Activated CD8-positive, alpha-beta memory T cell treated with anti-CD3 and anti-CD28 coated beads, Interleukin-2, amount 50 U/mL, for 48 hours (primary cell): ENCODE measurements at regions not wholly inside any gene's neighbourhood (a gene's known extent, or its start where the extent isn't known, plus 50 kb on each side); places are given as distances from the start of the nearest gene placed in this dataset.
"Not testable (repeated sequence)": the region's sequence is repeated elsewhere in the genome, so short reads cannot be mapped to it uniquely, and the experiment has no call there.

Experiments used
- DNase-seq: peaks from one replicate; pipeline ENCODE4 v3.0.0-alpha.2; 2020

DNA sequence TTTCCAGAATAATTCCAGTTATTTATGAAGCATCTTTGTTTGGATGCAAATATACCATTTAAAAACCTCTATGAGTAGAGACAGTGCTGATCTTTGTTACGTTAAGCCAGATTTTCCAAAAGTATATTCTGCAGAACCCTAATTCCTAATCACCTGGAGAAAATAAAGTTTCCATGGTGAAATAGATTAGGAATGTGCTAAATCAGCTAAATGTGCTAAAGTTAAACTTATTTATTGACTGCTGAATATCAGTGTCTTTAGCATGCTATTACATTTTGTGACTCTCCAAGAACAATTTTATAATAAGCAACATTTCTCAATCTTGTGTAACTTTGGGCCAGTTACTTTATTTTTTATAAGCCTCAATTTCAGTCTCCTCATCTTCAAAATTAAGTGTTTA, 196.3 kb upstream of the NFIA start:
- no peak for DNase-seq

- DNase-seq = no peak
Observed at GRCh38 chr1:60880202-60880601, 202.2 kb upstream of the NFIA start.

DNA sequence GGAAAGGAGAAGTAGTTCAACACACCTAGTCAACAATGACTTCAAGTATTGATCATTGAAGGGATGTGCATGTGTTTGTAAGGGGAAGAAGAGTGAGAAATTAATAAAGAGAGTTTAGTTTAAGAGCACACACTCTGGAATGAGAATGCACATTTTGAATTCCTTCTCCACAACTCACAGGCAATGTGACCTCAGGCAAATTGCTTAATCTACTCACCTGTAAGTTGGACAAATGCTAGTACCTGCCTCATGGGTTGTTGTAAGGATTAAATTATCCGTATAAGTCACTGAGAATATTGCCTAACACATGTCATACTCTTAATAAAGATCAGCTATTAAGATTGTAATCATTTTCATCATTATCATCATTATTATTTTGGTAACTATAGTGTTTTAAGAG, 204.0 kb upstream of the NFIA start:
- no peak for DNase-seq

- DNase-seq = no peak
Observed at GRCh38 chr1:60877376-60877775, 205.0 kb upstream of the NFIA start.

- no peak for DNase-seq
Observed at GRCh38 chr1:60876952-60877351, 205.4 kb upstream of the NFIA start.

DNA sequence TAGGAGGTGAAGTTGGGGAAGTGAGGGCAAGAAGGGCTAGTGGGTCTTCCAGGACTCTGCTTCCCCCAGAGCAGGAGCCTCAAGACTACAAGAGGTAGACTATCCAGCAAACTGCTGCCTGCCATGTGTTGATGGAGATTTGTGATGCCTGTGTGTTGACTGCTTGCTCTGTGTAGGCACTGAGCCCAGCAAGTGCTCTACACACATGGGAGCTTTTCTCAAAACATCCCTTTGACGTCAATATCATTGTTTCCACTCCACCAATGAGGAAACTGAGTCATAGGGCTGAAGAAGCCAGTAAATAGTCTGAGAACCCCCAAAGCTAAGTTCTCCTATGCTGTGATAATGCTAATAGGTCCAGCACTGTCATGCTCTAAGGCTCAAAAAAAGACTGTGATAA, 207.2 kb upstream of the NFIA start:
- DNase-seq = no peak

- DNase-seq = no peak
Observed at GRCh38 chr1:60874718-60875117, 207.6 kb upstream of the NFIA start.

DNA sequence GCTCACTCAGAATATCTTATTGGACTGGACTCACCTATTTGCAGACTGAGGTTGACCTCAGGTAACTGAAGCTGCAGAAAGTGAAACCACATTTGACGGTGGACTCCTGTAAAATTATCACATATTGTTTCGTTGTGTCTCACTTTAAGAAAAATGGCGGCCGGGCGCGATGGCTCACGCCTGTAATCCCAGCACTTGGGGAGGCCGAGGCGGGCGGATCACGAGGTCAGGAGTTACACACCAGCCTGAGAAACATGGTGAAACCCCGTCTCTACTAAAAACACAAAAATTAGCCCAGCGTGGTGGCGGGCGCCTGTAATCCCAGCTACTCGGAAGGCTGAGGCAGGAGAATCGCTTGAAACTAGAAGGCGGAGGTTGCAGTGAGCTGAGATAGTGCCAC, 209.0 kb upstream of the NFIA start:
- not testable (repeated sequence) for DNase-seq

DNA sequence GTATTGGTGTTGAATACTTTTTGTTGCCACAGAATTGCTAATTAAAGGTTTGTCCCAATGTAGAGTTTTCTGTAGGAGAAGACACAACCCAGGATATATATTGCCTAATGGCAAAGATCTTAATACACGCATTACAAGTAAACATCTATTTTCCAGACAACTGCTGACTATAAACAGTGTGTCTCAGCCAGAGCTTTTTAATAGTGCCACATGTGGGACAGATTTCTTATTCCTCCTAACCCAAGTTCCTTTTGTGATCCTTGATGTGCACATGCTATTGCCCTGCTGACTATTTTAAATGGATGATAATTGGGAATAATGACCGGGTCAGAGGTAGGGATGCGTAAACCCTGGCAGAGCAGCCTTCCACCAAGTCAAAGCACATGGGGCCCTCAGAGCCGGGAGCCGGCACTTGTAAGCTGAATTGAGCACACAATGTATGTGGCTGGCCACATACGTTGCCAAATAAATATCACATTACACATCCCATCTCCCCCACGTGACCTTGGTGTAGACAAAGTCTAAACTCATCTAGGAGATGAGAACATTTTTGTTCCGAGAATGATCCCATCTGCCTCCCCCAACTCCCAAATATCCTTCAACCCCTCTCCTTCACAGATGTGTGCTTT, 209.8 kb upstream of the NFIA start:
- DNase-seq = no peak

GRCh38 chr1:60870269-60870865, 212.0 kb upstream of the NFIA start:
- no peak for DNase-seq

DNA sequence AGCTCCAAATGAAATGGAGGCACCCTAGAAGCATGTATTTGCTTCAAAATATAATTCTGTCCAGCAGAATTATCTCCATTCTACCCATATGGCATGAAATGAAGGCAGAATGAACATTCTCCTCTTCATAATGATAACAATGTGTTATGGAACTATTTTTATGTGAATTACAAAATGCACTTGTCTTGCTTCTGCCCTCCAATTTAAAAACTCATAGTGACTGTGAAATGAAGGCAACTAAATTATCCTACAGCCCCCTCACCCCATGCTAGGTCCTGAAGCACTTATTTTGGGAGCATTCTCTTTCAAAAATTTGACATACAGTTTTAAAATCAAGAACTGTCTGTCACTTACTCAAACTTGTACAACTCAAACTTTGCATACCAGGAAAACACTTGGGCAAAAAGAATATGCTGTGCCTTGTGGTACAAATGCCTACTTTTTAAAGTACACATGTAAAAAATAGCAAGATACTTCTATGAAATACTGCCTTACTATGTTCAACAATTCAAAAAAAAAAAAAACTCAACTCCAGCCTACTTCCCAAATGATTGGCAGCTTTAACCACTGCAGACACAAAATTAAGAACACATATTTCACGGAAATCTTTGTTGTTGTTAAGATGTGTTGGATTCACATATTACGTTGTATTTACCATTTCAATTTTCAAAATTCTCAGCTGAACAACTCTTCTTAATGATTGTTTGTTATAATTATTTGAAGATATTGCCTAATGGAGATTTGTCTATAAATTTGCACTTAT, 213.3 kb upstream of the NFIA start:
- no peak for DNase-seq

DNA sequence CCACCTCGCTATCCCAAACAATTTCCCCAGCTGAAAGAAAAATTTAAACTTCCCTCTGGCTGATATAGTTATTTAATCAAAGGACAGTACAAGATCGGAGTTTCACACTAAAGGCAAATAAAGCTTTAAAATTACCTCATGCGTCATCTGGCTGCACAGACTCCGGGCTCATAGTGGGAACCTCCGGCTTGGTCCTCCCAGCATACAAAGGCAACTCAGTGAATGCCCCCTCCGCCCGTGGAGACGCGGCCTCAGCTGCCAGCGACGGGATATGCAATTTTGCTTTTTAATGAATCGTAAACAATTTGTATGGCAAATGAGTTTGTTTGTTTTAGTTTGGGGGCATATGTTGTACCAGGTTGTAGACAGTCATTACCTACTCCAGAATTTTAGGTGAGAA, 214.6 kb upstream of the NFIA start:
- no peak for DNase-seq

DNA sequence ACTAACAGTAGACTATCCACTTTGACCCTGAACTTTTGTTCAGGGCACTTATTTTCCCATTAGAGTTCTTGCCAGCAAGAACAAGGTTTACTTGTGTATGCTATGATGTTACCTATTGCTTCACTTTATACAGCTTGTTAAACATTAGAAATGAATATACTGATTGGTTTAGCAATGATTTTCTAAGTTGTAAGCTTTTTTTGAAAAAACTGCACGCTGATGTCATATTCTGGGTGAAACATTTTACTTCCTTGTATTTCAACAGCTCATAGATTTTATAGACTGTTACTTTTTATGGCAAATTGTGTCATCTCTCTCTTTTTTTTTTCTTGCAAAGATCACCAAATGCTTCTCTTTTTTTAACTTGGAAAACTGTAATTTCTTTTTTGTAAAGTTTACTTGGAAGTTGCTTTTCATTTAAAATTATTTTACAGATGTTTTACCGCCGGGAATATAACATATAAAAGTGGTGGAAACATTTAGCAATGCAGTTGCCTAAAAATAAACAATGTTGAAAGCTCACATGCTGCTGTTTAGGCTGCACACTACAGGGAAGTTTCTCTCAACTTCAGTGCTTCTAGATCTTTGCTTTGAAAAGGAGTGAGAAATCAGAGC, 215.3 kb upstream of the NFIA start:
- DNase-seq = no peak

DNA sequence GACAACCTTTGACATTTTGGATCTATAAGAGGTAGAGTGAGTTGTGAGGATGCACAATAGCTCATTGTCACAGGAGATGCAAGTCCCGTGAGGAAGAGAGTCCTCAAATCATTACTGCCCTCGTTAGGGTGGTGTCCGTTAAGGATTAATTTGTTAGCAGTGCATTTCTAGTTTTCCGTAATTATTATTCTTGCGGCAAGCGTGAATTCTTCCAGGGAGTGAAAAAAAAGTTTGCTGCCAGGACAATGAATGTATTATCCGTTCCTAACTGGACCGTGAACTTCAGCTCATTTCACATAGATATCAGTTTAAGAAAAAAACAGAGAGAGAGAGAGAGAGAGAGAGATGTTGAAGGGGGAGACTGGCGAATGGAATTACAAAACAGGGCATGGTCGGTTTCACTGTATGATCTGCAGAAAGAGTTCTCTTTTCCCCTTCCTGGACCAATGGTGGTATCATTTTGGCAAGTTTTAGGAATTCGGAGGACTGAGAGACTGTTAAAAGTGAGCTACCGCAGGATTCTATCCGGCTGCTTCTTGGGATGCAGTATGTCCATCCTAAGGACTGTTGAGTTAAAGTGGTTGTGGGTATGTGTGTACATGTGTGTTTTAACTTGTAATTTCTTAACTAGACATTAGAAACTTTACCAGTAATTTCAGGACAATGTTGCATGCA, 216.0 kb upstream of the NFIA start:
- no peak for DNase-seq

- DNase-seq = no peak
Observed at GRCh38 chr1:60865166-60865565, 217.2 kb upstream of the NFIA start.

DNA sequence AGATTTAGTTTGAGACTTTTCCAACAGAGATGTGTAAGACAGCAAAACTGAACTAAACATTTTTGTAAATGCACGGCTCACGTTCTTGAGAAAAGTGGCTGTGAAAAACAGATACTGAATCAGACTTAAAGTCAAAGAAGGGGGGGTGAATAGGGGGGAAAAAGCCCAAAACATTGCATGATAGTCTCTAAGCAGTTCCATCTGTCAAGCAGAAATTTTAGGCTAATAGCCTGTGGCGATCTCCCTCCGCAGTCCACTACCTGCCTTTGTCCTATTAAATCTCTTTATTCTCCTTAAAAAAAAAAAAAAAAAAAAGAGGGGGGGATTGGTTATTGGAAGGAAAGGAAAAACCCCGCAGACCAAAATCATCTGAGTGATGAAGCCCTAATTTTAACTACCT, 217.6 kb upstream of the NFIA start:
- DNase-seq = no peak

GRCh38 chr1:60863131-60863530, 219.2 kb upstream of the NFIA start:
- no peak for DNase-seq

DNA sequence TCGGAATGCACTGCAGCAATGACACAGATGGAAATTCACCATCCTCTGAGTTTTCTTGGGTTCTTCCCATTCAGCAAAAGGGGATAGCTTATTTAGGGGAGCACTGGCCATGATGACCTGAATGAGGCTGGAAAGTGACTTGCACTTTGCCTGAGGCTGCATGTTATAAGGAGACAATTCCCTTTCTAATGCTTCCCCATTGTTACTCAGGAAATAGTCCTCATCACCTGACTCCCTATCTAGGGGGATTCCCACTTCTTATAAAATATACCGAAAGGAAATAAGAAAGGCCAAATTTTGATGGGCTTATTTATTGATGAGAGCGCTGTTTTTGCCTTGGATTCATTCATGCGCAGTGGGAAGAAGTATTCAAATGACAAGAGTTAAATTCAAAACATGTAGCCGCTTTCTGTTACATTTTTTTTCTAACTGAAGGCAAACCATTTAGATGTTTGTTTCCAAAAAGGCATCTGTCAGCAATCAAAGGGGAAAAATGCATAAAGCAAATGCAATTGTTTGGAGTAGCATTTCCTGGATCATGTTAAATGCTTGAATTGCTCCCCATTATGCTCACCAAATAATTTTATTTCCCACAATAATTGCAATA, 220.3 kb upstream of the NFIA start:
- DNase-seq = no peak

DNA sequence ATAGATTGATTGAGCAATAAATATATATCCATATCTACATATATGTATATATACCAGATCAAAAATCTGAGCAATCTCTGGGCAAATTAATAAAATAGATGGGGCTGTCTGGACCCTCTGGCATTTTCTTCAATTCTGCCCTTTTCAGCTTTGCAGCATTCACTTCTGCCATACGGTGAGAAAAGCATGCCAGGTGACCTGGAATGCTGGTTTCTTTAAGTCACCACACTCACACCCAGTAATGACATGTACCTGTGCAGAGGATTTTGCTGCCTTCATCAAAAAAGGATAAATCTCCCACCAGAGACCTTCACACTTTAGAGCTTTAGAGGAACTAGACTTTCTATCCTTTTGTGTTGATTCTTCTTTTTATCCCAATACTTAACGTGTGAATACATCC, 223.2 kb upstream of the NFIA start:
- DNase-seq = no peak

DNA sequence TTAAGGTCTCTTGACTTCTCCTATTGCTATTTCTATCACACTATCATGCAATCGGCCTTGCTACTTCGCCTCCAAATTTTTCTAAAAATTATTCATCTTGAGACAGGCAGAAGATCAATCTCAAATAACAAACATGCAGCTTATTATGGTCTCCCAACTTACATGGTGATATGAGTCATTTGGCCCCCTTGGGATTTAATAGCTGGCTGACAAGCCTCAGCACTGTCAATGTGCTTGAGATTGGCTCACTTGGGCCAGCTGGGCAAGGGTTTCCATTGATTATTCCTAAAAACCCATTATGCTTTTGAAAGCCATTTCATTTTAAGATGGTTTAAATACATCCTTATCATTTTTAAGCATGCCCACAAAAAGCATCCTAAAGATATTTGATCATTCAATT, 224.5 kb upstream of the NFIA start:
- no peak for DNase-seq

DNA sequence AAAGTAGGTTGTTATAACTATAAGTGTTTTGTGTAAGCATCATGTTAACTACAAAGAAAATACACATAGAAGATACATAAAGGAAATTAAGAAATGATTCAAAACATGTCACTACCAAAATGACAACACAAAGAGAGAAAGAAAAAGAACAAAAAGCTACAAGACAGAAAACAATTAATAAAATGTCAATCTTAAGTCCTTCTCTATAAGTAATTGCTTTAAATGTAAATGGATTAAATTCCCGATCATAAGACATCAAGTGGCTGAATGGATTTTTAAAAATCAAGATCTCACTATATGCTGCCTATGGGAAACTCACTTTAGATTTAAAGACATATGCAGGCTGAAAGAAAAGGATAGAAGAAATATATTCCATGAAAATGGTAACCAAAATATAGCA, 232.3 kb upstream of the NFIA start:
- no peak for DNase-seq

- no peak for DNase-seq
Observed at GRCh38 chr1:60849401-60849800, 233.0 kb upstream of the NFIA start.

DNA sequence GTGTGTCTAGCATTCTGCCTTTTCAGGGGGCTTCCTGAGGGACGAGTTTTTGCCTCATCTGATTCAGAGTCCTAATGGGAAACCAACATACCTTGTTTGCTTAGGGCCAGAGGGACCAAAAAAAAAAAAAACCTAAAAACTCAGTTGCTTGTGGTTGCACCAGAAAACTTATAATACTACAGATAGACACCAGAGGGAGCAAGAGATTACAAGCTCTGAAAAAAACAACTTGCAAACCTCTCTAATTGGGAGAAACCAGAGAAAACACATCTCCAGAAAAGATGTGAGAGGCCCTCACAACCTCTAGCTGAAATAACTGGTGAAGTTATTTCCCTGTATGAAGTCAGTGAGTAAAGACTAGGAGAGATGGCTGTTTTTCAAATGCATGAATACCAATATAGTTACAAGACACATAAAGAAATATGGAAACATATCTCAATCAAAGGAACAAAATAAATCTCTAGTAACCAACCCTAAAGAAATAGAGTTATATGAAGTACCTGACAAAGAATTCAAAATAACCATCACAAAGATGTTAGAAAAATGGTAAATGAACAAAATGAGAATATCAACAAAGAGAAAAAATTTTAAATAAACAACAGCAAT, 233.7 kb upstream of the NFIA start:
- no peak for DNase-seq
